ENCODE measurements at regions not wholly inside any gene's neighbourhood (a gene's known extent, or its start where the extent isn't known, plus 50 kb on each side); places are given as distances from the start of the nearest gene placed in this dataset.

DNA sequence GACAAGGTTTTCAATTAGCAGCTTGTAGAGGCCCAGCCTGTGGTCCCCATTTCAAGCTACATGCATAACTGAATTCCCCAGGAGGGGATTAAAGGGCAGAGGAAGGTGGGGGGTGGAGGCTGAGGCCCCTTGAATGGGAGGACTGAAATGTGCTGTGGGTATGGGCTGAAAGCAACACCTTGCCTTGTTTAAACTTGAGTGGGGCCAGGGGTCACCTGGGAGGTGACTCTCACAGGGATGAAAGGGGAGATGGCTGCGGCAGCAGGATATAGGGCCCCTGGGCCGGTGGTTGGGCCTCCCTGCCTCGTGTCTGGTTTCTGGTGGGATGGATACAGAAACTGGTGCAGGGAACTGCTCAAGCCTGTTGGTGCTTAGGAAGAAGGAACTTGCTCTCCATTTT, 225.9 kb upstream of the SPRED2 start:
- TF ChIP-seq, protein P1, sequence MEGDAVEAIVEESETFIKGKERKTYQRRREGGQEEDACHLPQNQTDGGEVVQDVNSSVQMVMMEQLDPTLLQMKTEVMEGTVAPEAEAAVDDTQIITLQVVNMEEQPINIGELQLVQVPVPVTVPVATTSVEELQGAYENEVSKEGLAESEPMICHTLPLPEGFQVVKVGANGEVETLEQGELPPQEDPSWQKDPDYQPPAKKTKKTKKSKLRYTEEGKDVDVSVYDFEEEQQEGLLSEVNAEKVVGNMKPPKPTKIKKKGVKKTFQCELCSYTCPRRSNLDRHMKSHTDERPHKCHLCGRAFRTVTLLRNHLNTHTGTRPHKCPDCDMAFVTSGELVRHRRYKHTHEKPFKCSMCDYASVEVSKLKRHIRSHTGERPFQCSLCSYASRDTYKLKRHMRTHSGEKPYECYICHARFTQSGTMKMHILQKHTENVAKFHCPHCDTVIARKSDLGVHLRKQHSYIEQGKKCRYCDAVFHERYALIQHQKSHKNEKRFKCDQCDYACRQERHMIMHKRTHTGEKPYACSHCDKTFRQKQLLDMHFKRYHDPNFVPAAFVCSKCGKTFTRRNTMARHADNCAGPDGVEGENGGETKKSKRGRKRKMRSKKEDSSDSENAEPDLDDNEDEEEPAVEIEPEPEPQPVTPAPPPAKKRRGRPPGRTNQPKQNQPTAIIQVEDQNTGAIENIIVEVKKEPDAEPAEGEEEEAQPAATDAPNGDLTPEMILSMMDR (IDR thresholded peaks at IDR 0.05), result no peak
- TF ChIP-seq ZFX (IDR thresholded peaks at IDR 0.05; ENCODE audit: borderline replicate concordance), result no peak
